K562 (cell line): ENCODE measurements at regions not wholly inside any gene's neighbourhood (a gene's known extent, or its start where the extent isn't known, plus 50 kb on each side); places are given as distances from the start of the nearest gene placed in this dataset.

Experiments used
- RBM25 ChIP-seq: fragments of 200-400 bp; formaldehyde crosslinking; IDR thresholded peaks from 2 replicates; pipeline ENCODE4 v1.6.1; 2018; ENCODE audit warnings: low read length, low read depth, moderate library complexity; ENCODE audit not compliant: severe bottlenecking
- TBL1XR1 ChIP-seq, 2 experiments: IDR thresholded peaks; 2 replicates each; pipeline ENCODE4 v1.6.1; 2012; ENCODE audit warnings: improper control_type of control experiment in 2 of 2, low read length in 2 of 2, mild to moderate bottlenecking in 1 of 2
- VEZF1 ChIP-seq: fragments of 200-800 bp; sonication (Bioruptor generic); IDR thresholded peaks from 2 replicates; pipeline ENCODE4 v1.6.1; 2017; ENCODE audit warnings: missing genetic modification characterization, missing compliant biosample characterization
- ZNF3 ChIP-seq: fragments of 250-450 bp; sonication (Bioruptor Pico); IDR thresholded peaks from 2 replicates; pipeline ENCODE4 v1.5.0; 2021; ENCODE audit warnings: mild to moderate bottlenecking, moderate library complexity
- TF ChIP-seq, protein P1 (sequence below): sonication (generic); formaldehyde crosslinking; IDR thresholded peaks from 2 replicates; pipeline ENCODE4 v1.8.0; 2022; ENCODE audit warnings: missing genetic modification reagents, mild to moderate bottlenecking, borderline replicate concordance
- TF ChIP-seq, protein P2 (sequence below): fragments of 250-450 bp; sonication (Bioruptor Pico); IDR thresholded peaks from 2 replicates; pipeline ENCODE4 v1.5.0; 2020; ENCODE audit warnings: mild to moderate bottlenecking
- TF ChIP-seq, protein P3 (sequence below): sonication (generic); formaldehyde crosslinking; IDR thresholded peaks from 2 replicates; pipeline ENCODE4 v1.8.1; 2022; ENCODE audit warnings: missing genetic modification reagents

DNA sequence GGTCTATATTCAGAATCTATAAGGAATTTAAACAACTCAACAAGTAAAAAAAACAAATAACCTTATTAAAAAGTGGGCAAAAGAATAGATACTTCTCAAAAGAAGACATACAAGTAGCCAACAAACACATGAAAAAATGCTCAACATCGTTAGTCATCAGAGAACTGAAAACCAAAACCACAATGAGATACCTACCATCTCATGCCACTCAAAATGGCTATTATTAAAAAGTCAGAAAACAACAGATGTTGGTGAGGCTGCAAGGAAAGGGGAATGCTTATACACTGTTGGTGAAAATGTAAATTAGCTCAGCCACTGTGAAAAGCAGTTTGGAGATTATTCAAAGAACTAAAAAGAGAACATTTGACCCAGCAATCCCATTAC, 201.6 kb downstream of the QDPR start (continued):
- TF ChIP-seq RBM25 = no peak
- TF ChIP-seq TBL1XR1 (IDR thresholded peaks at IDR 0.05; ENCODE audit: low read length in 2 of 2) = no peak
- TF ChIP-seq, protein P1, sequence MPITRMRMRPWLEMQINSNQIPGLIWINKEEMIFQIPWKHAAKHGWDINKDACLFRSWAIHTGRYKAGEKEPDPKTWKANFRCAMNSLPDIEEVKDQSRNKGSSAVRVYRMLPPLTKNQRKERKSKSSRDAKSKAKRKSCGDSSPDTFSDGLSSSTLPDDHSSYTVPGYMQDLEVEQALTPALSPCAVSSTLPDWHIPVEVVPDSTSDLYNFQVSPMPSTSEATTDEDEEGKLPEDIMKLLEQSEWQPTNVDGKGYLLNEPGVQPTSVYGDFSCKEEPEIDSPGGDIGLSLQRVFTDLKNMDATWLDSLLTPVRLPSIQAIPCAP (CRISPR knock-in tag) = no peak
- TF ChIP-seq, protein P2, sequence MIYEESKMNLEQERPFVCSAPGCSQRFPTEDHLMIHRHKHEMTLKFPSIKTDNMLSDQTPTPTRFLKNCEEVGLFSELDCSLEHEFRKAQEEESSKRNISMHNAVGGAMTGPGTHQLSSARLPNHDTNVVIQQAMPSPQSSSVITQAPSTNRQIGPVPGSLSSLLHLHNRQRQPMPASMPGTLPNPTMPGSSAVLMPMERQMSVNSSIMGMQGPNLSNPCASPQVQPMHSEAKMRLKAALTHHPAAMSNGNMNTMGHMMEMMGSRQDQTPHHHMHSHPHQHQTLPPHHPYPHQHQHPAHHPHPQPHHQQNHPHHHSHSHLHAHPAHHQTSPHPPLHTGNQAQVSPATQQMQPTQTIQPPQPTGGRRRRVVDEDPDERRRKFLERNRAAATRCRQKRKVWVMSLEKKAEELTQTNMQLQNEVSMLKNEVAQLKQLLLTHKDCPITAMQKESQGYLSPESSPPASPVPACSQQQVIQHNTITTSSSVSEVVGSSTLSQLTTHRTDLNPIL (CRISPR knock-in tag) = no peak
- no peak for TF ChIP-seq ZNF3 (CRISPR knock-in tag)
- no peak for TF ChIP-seq VEZF1
- TF ChIP-seq, protein P3, sequence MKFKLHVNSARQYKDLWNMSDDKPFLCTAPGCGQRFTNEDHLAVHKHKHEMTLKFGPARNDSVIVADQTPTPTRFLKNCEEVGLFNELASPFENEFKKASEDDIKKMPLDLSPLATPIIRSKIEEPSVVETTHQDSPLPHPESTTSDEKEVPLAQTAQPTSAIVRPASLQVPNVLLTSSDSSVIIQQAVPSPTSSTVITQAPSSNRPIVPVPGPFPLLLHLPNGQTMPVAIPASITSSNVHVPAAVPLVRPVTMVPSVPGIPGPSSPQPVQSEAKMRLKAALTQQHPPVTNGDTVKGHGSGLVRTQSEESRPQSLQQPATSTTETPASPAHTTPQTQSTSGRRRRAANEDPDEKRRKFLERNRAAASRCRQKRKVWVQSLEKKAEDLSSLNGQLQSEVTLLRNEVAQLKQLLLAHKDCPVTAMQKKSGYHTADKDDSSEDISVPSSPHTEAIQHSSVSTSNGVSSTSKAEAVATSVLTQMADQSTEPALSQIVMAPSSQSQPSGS = no peak
